ENCODE measurements at regions not wholly inside any gene's neighbourhood (a gene's known extent, or its start where the extent isn't known, plus 50 kb on each side); places are given as distances from the start of the nearest gene placed in this dataset.

GRCh38 chr5:133841831-133842750, 126.3 kb downstream of the C5orf15 start:
- TF ChIP-seq BHLHE40 (IDR thresholded peaks at IDR 0.05; ENCODE audit: borderline replicate concordance), result no peak
- no peak for TF ChIP-seq FOXA1 (IDR thresholded peaks at IDR 0.05)
- no peak for TF ChIP-seq SUZ12 (IDR thresholded peaks at IDR 0.05)
- TF ChIP-seq FOXM1 (IDR thresholded peaks at IDR 0.05; ENCODE audit: borderline replicate concordance), result no peak
- no peak for TF ChIP-seq SP1 (IDR thresholded peaks at IDR 0.05)
- no peak for TF ChIP-seq CTBP1 (IDR thresholded peaks at IDR 0.05; ENCODE audit: borderline replicate concordance)
- no peak for TF ChIP-seq L3MBTL2 (conservative IDR thresholded peaks at IDR 0.05)
- no peak for TF ChIP-seq ARNT (IDR thresholded peaks at IDR 0.05)

All from HEK293T (cell line).